Thyroid gland (tissue), 4 donors: ENCODE measurements at regions not wholly inside any gene's neighbourhood (a gene's known extent, or its start where the extent isn't known, plus 50 kb on each side); places are given as distances from the start of the nearest gene placed in this dataset.

Experiments
- DNase-seq, 2 donors: peaks; one replicate each; pipeline ENCODE4 v3.0.0-alpha.2; 2019
- H3K27ac ChIP-seq, 3 donors: fragments of 200-600 bp; sonication (generic); 1 replicate in 2 of 3; 2 replicates in 1 of 3; pipeline ENCODE4 v1.5.1; 2016 to 2019; ENCODE audit warnings: mild to moderate bottlenecking in 1 of 3, moderate library complexity in 1 of 3
- H3K27me3 ChIP-seq: fragments of 200-600 bp; sonication (generic); one replicate; pipeline ENCODE4 v1.5.1; 2019
- H3K36me3 ChIP-seq, 2 donors: fragments of 200-600 bp; sonication (generic); one replicate each; pipeline ENCODE4 v1.5.1; 2016 to 2019
- H3K4me1 ChIP-seq, 2 donors: fragments of 200-600 bp; sonication (generic); one replicate each; pipeline ENCODE4 v1.5.1; 2017 to 2019
- H3K4me3 ChIP-seq, 3 donors: fragments of 200-600 bp; sonication (generic); replicated peaks in 1 of 3; 1 replicate in 2 of 3; 2 replicates in 1 of 3; pipeline ENCODE4 v1.5.1; 2016; ENCODE audit warnings: mild to moderate bottlenecking in 1 of 3
- H3K9me3 ChIP-seq: fragments of 200-600 bp; sonication (generic); one replicate; pipeline ENCODE4 v1.5.1; 2017
- POLR2A ChIP-seq, 2 donors: fragments of 450-650 bp; IDR thresholded peaks; one replicate each; pipeline ENCODE4 v1.6.1; 2017; ENCODE audit warnings: antibody characterized with exemption in 2 of 2, mild to moderate bottlenecking in 2 of 2, moderate library complexity in 1 of 2
- WGBS, 2 donors: methylation state at CpG; one replicate each; pipeline ENCODE4 v1.1.5; 2017; 5-methylcytosine and 5-hydroxymethylcytosine counted together
- intact Hi-C: fragments of 100-400 bp; cut with DNase I; formaldehyde crosslinking; loops from one replicate; pipeline ENCODE4 v1.15.1; 2023
- TF ChIP-seq, protein P1 (sequence below), 6 experiments: fragments of 200-600 bp in 3 of 6; fragments of 450-650 bp in 3 of 6; sonication (generic) in 3 of 6; IDR thresholded peaks; one replicate each; pipeline ENCODE4 v1.5.1; 2016 to 2019; ENCODE audit warnings: antibody characterized with exemption in 6 of 6, mild to moderate bottlenecking in 2 of 6, inconsistent platforms in 1 of 6, moderate library complexity in 1 of 6

DNA sequence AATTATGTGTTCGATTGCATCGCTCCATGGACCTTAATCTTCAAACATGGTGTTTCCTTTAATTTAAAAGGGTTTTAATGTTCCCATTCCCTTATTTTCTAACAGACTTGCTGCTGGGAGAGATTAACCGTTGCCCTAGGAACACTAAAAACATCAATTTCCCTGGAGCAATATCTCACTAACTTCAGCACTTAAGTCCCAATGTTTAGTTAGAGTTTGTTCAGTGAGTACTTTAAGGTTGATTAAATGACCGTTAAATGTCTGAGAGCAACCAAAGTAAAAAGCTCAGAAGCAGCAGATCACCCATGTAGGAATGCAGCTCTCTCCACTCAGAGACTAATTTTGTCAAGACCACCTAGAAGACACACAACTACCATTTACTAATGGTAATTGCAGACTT is 111.2 kb upstream of the PDE5A start:
- no peak for DNase-seq
- no peaks in the 10 kb centered on the region for H3K27me3 ChIP-seq
- H3K27ac ChIP-seq = no peak overlapping the region
- intact Hi-C loops = no loop called here
- 20 to 23% methylated on average over 4 of the region's 4 CpGs for WGBS, 2 donors
- no peaks in the 10 kb centered on the region for H3K36me3 ChIP-seq
- TF ChIP-seq, protein P1, sequence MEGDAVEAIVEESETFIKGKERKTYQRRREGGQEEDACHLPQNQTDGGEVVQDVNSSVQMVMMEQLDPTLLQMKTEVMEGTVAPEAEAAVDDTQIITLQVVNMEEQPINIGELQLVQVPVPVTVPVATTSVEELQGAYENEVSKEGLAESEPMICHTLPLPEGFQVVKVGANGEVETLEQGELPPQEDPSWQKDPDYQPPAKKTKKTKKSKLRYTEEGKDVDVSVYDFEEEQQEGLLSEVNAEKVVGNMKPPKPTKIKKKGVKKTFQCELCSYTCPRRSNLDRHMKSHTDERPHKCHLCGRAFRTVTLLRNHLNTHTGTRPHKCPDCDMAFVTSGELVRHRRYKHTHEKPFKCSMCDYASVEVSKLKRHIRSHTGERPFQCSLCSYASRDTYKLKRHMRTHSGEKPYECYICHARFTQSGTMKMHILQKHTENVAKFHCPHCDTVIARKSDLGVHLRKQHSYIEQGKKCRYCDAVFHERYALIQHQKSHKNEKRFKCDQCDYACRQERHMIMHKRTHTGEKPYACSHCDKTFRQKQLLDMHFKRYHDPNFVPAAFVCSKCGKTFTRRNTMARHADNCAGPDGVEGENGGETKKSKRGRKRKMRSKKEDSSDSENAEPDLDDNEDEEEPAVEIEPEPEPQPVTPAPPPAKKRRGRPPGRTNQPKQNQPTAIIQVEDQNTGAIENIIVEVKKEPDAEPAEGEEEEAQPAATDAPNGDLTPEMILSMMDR (IDR thresholded peaks at IDR 0.05) = no peak
- no peak for TF ChIP-seq POLR2A (IDR thresholded peaks at IDR 0.05)
- H3K9me3 ChIP-seq = no peaks in the 10 kb centered on the region
- H3K4me3 ChIP-seq = no peak overlapping the region
- H3K4me1 ChIP-seq = no peaks in the 10 kb centered on the region

DNA sequence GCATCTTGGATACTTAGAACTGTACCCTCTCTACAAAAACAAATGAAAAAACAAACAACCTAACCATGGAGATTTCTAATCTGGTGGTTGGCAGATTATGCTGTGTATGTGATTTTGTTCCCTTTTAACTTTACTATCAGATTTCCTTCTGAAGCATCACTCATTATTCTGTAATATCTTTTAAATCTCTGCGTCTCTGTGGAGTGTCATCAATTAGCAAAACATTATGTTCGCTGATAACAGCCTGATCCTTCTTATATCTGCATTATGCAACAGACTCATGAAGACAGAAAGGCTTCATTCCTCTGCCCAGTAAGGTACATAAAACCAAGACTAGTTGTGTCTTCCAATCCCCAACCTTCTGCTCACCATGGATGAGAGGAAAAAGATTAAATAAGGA is 110.3 kb upstream of the PDE5A start:
- DNase-seq = no peak
- no peak overlapping the region for H3K27ac ChIP-seq
- H3K36me3 ChIP-seq = no peaks in the 10 kb centered on the region
- TF ChIP-seq, protein P1 (IDR thresholded peaks at IDR 0.05) = no peak
- TF ChIP-seq POLR2A (IDR thresholded peaks at IDR 0.05) = no peak
- H3K27me3 ChIP-seq = no peaks in the 10 kb centered on the region
- H3K4me3 ChIP-seq = no peak overlapping the region
- WGBS, 2 donors = 47 to 60% methylated on average over 2 of the region's 2 CpGs
- H3K9me3 ChIP-seq = no peaks in the 10 kb centered on the region
- intact Hi-C loops = no loop called here
- no peaks in the 10 kb centered on the region for H3K4me1 ChIP-seq

DNA sequence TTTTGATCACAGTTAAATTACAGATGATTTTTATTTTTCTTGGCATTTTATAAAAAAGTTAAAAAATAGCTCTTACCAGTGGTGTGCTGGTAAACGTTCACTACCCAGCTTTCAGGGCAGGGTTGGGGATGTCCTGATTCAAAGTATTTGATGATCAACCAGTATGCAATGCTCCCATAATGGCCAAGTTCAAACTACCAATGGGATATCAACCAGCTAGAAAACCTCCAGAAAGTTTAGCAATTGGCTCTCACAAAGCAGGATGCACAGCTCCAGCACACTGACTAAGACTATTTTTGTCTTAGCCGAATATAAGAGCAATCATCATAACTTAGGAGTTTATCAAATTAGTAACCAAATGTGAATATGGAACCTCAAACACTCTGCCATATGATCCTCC is 108.0 kb upstream of the PDE5A start:
- H3K27ac ChIP-seq = no peak overlapping the region
- H3K27me3 ChIP-seq = no peaks in the 10 kb centered on the region
- TF ChIP-seq POLR2A (IDR thresholded peaks at IDR 0.05) = no peak
- TF ChIP-seq, protein P1 (IDR thresholded peaks at IDR 0.05) = no peak
- no peaks in the 10 kb centered on the region for H3K36me3 ChIP-seq
- intact Hi-C loops = no loop called here
- DNase-seq = no peak
- H3K9me3 ChIP-seq = no peaks in the 10 kb centered on the region
- WGBS, 2 donors = 73 to 79% methylated on average over 2 of the region's 2 CpGs
- no peak overlapping the region for H3K4me3 ChIP-seq
- no peaks in the 10 kb centered on the region for H3K4me1 ChIP-seq

DNA sequence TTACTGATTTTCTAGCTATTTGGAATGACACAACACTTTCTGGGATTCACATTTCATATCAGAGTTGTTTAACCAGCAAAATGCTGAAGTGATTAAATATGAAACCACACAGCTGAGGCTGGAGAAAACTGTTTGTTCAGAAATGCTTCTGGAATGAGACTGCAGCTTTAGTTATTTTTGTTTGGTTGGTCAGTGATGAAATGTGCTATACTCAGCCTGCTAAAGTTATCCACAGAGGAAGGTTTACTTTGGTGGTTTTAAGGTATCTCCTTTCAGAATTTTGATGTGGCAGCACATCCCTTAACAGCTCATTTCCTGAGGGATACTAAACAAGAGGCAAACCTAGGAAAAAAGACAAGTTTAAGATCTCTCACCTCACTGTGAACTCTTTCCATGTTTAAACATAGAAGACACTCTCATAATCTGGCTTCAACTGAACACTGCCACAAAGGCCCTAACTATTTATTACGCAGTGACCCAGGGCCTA is 106.6 kb upstream of the PDE5A start:
- no peak overlapping the region for H3K4me3 ChIP-seq
- H3K4me1 ChIP-seq = no peaks in the 10 kb centered on the region
- peak overlapping the region in 1 of 3 donors; percentile 17 for H3K27ac ChIP-seq
- no peak for DNase-seq
- 79 to 91% methylated on average over 1 of the region's 1 CpG for WGBS, 2 donors
- H3K27me3 ChIP-seq = no peaks in the 10 kb centered on the region
- no peaks in the 10 kb centered on the region for H3K36me3 ChIP-seq
- no peak for TF ChIP-seq POLR2A (IDR thresholded peaks at IDR 0.05)
- TF ChIP-seq, protein P1 (IDR thresholded peaks at IDR 0.05) = no peak
- intact Hi-C loops = no loop called here
- H3K9me3 ChIP-seq = no peaks in the 10 kb centered on the region

DNA sequence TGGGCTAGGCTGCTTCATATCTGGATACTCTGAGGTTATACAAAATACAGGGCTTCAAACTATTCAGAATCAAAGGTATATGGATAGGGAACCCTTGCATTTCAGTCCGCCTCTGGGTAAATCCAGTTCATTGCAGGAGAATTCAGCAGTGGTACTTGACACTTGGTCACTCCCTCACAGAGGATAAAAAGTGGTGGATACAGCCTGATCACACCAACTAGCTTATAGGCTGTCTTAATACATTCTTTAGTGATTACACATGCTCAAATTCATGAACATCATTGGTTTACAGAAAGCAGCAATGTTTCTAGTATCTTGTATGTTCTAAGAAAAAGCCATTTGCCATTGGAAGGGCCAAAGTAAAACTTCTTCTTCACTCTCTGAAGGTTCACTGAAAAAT is 104.8 kb upstream of the PDE5A start:
- no peaks in the 10 kb centered on the region for H3K4me1 ChIP-seq

More for the DNA sequence above, 104.8 kb upstream of the PDE5A start:
- no peak for TF ChIP-seq POLR2A (IDR thresholded peaks at IDR 0.05)
- TF ChIP-seq, protein P1 (IDR thresholded peaks at IDR 0.05) = no peak
- Histone ChIP-seq H3K4me3 (no peak overlapping the region), H3K9me3 (no peaks in the 10 kb centered on the region), H3K27me3 (no peaks in the 10 kb centered on the region), H3K27ac (no peak overlapping the region), H3K36me3 (no peaks in the 10 kb centered on the region)
- intact Hi-C loops = no loop called here
- 81 to 86% methylated on average over 1 of the region's 1 CpG for WGBS, 2 donors
- DNase-seq = no peak
